Ascending aorta (tissue), 2 donors: ENCODE measurements at regions not wholly inside any gene's neighbourhood (a gene's known extent, or its start where the extent isn't known, plus 50 kb on each side); places are given as distances from the start of the nearest gene placed in this dataset.

ENCODE experiments used
- DNase-seq, 2 donors: peaks; one replicate each; pipeline ENCODE4 v3.0.0-alpha.2; 2019; ENCODE audit warnings: low spot score in 2 of 2
- H3K27ac ChIP-seq, 2 donors: fragments of 200-600 bp; sonication (generic); one replicate each; pipeline ENCODE4 v1.5.1; 2016 to 2017; ENCODE audit warnings: mild to moderate bottlenecking in 1 of 2
- H3K27me3 ChIP-seq: fragments of 200-600 bp; sonication (generic); one replicate; pipeline ENCODE4 v1.5.1; 2017
- H3K36me3 ChIP-seq, 2 donors: fragments of 200-600 bp; sonication (generic); one replicate each; pipeline ENCODE4 v1.5.1; 2016
- H3K4me1 ChIP-seq, 2 donors: fragments of 200-600 bp; sonication (generic); one replicate each; pipeline ENCODE4 v1.5.1; 2016 to 2017; ENCODE audit warnings: mild to moderate bottlenecking in 1 of 2
- H3K4me3 ChIP-seq, 2 donors: fragments of 200-600 bp; sonication (generic); one replicate each; pipeline ENCODE4 v1.5.1; 2016 to 2017; ENCODE audit warnings: mild to moderate bottlenecking in 1 of 2
- H3K9me3 ChIP-seq, 2 donors: fragments of 200-600 bp; sonication (generic); one replicate each; pipeline ENCODE4 v1.5.1; 2016
- intact Hi-C: fragments of 100-400 bp; cut with DNase I; formaldehyde crosslinking; loops from one replicate; pipeline ENCODE4 v1.15.1; 2023
- TF ChIP-seq, protein P1 (sequence below), 3 experiments: fragments of 200-600 bp in 2 of 3; fragments of 450-650 bp in 1 of 3; sonication (generic) in 2 of 3; IDR thresholded peaks; one replicate each; pipeline ENCODE4 v1.5.1; 2016 to 2019; ENCODE audit warnings: antibody characterized with exemption in 3 of 3, mild to moderate bottlenecking in 1 of 3, moderate library complexity in 1 of 3

DNA sequence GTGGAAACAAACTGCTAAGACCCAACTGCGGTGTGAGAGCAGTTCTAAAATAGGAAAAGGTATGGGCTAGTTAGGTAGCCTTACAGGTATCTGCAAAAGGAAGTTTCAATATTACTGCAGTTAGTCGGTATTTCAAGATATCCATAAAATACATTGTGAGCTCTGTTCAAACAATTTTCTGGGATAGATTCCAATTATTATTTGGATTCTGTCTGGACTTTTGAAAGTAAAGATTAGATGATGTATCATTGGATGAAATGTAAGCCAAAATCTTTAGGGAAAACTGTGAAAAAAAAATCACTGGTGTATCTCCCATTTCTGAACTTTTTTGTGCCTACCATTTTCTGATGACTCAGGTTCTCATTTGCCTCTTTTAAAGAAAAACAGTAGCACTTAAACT, 621.6 kb downstream of the CCER1 start:
- intact Hi-C loops = no loop called here
- Histone ChIP-seq H3K36me3 (no peaks in the 10 kb centered on the region), H3K27ac (no peak overlapping the region)

DNA sequence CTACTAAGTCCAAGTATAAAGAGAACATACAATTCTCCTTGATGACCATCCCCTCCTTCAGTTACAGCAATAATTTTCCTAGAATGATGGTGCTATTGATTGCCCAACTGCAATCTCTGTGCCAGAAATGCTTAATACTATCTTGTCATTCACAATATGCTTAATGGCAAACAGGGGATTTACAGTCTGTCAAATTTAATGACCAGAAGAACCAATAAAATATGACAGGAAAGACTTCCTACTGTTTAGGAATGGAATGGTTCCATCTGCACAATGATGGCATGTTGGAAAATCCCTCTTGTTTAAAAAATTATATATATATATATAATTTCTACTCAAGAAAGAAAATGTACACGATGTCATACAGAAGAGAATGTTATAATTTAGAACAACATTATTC, 623.2 kb downstream of the CCER1 start:
- intact Hi-C loops = no loop called here
- TF ChIP-seq, protein P1, sequence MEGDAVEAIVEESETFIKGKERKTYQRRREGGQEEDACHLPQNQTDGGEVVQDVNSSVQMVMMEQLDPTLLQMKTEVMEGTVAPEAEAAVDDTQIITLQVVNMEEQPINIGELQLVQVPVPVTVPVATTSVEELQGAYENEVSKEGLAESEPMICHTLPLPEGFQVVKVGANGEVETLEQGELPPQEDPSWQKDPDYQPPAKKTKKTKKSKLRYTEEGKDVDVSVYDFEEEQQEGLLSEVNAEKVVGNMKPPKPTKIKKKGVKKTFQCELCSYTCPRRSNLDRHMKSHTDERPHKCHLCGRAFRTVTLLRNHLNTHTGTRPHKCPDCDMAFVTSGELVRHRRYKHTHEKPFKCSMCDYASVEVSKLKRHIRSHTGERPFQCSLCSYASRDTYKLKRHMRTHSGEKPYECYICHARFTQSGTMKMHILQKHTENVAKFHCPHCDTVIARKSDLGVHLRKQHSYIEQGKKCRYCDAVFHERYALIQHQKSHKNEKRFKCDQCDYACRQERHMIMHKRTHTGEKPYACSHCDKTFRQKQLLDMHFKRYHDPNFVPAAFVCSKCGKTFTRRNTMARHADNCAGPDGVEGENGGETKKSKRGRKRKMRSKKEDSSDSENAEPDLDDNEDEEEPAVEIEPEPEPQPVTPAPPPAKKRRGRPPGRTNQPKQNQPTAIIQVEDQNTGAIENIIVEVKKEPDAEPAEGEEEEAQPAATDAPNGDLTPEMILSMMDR (IDR thresholded peaks at IDR 0.05) = no peak
- H3K27ac ChIP-seq = no peak overlapping the region
- H3K27me3 ChIP-seq = no peaks in the 10 kb centered on the region
- H3K9me3 ChIP-seq = no peaks in the 10 kb centered on the region
- no peak for DNase-seq
- H3K4me1 ChIP-seq = no peaks in the 10 kb centered on the region
- H3K4me3 ChIP-seq = no peak overlapping the region
- no peaks in the 10 kb centered on the region for H3K36me3 ChIP-seq

More for the DNA sequence above, 621.6 kb downstream of the CCER1 start:
- Histone ChIP-seq H3K27me3 (no peaks in the 10 kb centered on the region), H3K9me3 (no peaks in the 10 kb centered on the region), H3K4me1 (no peaks in the 10 kb centered on the region), H3K4me3 (no peak overlapping the region)
- TF ChIP-seq, protein P1 (IDR thresholded peaks at IDR 0.05) = no peak
- no peak for DNase-seq

DNA sequence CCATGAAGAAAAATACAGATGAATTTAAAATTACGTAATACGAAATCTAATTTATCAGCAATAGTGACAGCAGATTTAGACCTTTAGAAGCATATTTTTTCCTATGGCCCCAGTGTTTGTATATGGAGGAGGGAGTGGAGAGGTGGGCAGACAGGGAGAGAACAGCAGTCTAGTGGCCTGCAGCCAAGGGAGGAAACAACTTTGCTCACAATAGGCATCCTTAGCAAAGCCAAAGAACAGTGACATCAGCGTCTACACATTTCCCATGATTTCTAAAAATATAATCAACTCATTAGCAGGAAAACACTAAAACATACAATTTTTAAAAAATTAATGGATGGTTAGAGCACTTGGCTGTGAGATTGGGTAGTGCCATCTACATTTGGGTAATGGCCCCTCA, 622.6 kb upstream of the ATP2B1 start:
- no peak for DNase-seq
- Histone ChIP-seq H3K4me1 (no peaks in the 10 kb centered on the region), H3K4me3 (no peak overlapping the region), H3K27ac (no peak overlapping the region), H3K9me3 (no peaks in the 10 kb centered on the region), H3K27me3 (no peaks in the 10 kb centered on the region), H3K36me3 (no peaks in the 10 kb centered on the region)
- TF ChIP-seq, protein P1 (IDR thresholded peaks at IDR 0.05) = no peak
- intact Hi-C loops = no loop called here

DNA sequence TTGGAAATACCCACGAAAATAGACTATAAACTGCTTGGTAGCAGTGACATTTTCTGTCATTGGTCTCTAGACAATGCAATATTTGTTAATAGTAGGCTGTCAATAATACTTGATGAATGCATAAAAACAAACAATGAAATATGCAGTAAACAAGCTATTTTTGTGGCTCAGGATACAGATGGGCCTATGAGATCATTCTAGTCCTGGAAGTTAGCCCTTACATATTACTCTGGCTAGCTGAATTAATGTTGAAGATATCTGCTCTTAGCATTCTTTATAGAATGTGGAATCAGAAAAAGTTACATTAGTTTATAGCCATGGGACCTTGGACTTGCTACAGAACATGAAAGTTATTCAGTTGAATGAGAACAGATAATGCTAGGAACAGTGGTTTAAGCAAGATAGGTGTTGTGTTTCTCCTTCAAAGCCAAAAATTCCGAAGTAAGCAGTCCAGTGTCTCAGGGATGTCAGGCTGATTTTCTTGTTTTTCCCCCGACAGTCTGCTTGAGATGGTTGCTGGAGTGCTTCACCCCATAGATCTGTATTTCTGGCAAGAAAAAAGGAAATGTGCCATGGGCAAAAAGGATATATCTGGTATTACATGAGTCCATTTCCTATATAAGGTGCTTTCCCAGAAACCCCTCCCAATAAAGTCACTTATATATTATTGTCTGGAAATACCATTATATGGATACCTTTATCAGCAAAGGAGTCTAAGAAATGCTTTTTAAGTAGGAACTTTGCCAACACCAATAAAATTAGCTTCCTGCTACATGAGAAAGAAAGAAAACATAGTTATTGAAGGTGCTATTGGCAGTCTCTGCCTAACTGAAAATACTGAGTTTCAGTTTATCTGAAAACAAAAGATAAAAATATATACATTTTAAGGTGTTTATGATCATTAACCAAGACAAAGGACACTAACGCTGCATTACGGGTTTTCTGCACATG, 619.4 kb upstream of the ATP2B1 start:
- TF ChIP-seq, protein P1 (IDR thresholded peaks at IDR 0.05) = no peak
- no peaks in the 10 kb centered on the region for H3K27me3 ChIP-seq
- no peaks in the 10 kb centered on the region for H3K9me3 ChIP-seq
- no peak overlapping the region for H3K27ac ChIP-seq
- H3K4me3 ChIP-seq = no peak overlapping the region
- H3K36me3 ChIP-seq = no peaks in the 10 kb centered on the region
- H3K4me1 ChIP-seq = no peaks in the 10 kb centered on the region
- no peak for DNase-seq
- intact Hi-C loops = no loop called here

DNA sequence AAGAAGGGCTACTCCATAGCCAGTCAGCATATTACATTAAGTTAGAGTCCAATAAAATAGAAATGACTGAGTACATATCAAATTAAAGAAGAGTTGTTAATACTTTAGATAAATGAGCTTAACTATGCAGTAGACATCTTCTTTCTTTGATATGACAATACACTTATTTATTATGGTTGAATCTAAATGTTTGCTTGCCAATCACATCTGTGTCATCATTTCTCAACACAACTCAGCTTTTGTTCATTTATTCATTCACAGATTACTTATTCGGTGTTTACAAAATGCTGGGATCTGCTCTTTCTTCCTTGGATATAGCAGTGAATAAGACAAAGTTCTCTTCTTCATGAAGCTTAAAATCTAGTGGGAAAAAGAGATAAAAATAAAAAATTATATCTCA, 614.6 kb upstream of the ATP2B1 start:
- H3K36me3 ChIP-seq = no peaks in the 10 kb centered on the region
- H3K4me3 ChIP-seq = no peak overlapping the region
- intact Hi-C loops = no loop called here
- no peaks in the 10 kb centered on the region for H3K27me3 ChIP-seq
- no peaks in the 10 kb centered on the region for H3K4me1 ChIP-seq
- no peak overlapping the region for H3K27ac ChIP-seq
- no peak for DNase-seq
- no peaks in the 10 kb centered on the region for H3K9me3 ChIP-seq
- TF ChIP-seq, protein P1 (IDR thresholded peaks at IDR 0.05) = no peak
